Tibial artery (tissue), 4 donors: ENCODE measurements at regions not wholly inside any gene's neighbourhood (a gene's known extent, or its start where the extent isn't known, plus 50 kb on each side); places are given as distances from the start of the nearest gene placed in this dataset.

Source experiments
- DNase-seq, 2 donors: peaks; one replicate each; pipeline ENCODE4 v3.0.0-alpha.2; 2019
- H3K27ac ChIP-seq, 2 donors: fragments of 200-600 bp; sonication (generic) in 1 of 2; 1 replicate in 1 of 2; 2 replicates in 1 of 2; pipeline ENCODE4 v1.5.1; 2018 to 2019; ENCODE audit warnings: mild to moderate bottlenecking in 1 of 2
- H3K27me3 ChIP-seq, 2 donors: fragments of 200-600 bp; sonication (generic) in 1 of 2; one replicate each; pipeline versions ENCODE4 v1.5.1 to v1.6.0; 2016 to 2019
- H3K36me3 ChIP-seq, 3 donors: fragments of 200-600 bp; sonication (generic) in 2 of 3; one replicate each; pipeline ENCODE4 v1.5.1; 2016 to 2019; ENCODE audit warnings: mild to moderate bottlenecking in 2 of 3
- H3K4me1 ChIP-seq, 4 donors: fragments of 200-600 bp; sonication (generic) in 2 of 4; 1 replicate in 3 of 4; 2 replicates in 1 of 4; pipeline ENCODE4 v1.5.1; 2016 to 2019
- H3K4me3 ChIP-seq, 2 donors: fragments of 200-600 bp; sonication (generic) in 1 of 2; 1 replicate in 1 of 2; 2 replicates in 1 of 2; pipeline ENCODE4 v1.5.1; 2018 to 2019; ENCODE audit warnings: mild to moderate bottlenecking in 2 of 2
- H3K9me3 ChIP-seq, 3 donors: fragments of 200-600 bp; sonication (generic) in 1 of 3; one replicate each; pipeline ENCODE4 v1.5.1; 2016 to 2019
- CTCF ChIP-seq, 2 experiments: fragments of 200-600 bp in 1 of 2; fragments of 450-650 bp in 1 of 2; IDR thresholded peaks; one replicate each; pipeline ENCODE4 v1.5.1; 2017 to 2019; ENCODE audit warnings: antibody characterized with exemption in 2 of 2, mild to moderate bottlenecking in 1 of 2, moderate library complexity in 1 of 2
- intact Hi-C: fragments of 100-400 bp; cut with DNase I; formaldehyde crosslinking; loops from one replicate; pipeline ENCODE4 v1.15.0; 2023; ENCODE audit warnings: low total_unique reads

GRCh38 chr4:35520059-35520458 lies 724.3 kb downstream of the ARAP2 start:
- no peaks in the 10 kb centered on the region for H3K36me3 ChIP-seq
- H3K27me3 ChIP-seq, result no peaks in the 10 kb centered on the region
- H3K9me3 ChIP-seq, result no peaks in the 10 kb centered on the region
- no peak overlapping the region for H3K4me3 ChIP-seq
- H3K4me1 ChIP-seq, result no peaks in the 10 kb centered on the region
- no peak for DNase-seq
- no peak overlapping the region for H3K27ac ChIP-seq
- TF ChIP-seq CTCF (IDR thresholded peaks at IDR 0.05), result no peak
- intact Hi-C loops, result no loop called here

GRCh38 chr4:35521682-35522081 lies 722.6 kb downstream of the ARAP2 start:
- intact Hi-C loops, result no loop called here
- no peaks in the 10 kb centered on the region for H3K36me3 ChIP-seq
- no peak overlapping the region for H3K4me3 ChIP-seq
- no peak overlapping the region for H3K27ac ChIP-seq
- TF ChIP-seq CTCF (IDR thresholded peaks at IDR 0.05), result no peak
- H3K4me1 ChIP-seq, result no peaks in the 10 kb centered on the region
- DNase-seq, result no peak
- H3K9me3 ChIP-seq, result no peaks in the 10 kb centered on the region
- H3K27me3 ChIP-seq, result no peaks in the 10 kb centered on the region

DNA sequence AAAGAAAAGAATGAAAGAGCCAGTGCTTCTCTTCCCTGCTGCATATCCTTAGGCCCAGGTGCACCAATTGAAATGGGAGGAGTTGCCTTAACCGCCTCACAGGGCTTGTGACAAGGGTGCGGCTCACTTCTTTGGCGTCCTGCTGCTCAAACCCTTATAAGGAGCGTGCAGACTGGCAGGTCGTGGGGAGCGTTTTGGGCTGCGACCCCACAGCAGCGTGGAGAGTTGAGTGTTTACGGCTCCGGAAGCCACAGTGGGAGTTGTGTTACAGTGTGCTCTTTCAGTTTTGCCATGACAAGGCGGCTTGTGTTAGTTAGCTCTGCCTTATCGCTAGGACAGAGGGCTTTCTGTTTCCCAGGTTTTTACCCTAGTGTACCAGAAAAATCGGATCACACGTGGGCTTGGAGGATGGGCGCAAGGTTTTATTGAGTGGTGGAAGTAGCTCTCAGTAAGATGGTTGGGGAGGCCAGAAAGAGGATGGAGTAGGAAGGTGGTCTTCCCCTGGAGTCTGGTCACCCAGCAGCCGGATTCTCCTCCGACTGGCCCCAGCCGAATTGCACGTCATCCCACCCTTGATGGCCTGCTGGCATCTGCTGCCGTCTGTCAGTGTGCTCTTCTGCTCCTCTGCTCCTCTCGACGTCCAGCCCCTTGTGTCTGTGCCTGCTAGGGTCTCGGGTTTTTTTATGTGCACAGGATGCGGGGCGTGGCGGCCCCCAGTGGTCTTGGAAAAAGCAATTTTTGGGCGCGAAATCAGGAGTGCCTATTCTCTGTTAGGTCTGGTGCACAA lies 718.9 kb downstream of the ARAP2 start:
- TF ChIP-seq CTCF (IDR thresholded peaks at IDR 0.05), result no peak
- intact Hi-C loops, result no loop called here
- Histone ChIP-seq H3K36me3 (no peaks in the 10 kb centered on the region), H3K27me3 (no peaks in the 10 kb centered on the region), H3K9me3 (no peaks in the 10 kb centered on the region), H3K4me3 (no peak overlapping the region), H3K4me1 (no peaks in the 10 kb centered on the region), H3K27ac (no peak overlapping the region)
- no peak for DNase-seq

DNA sequence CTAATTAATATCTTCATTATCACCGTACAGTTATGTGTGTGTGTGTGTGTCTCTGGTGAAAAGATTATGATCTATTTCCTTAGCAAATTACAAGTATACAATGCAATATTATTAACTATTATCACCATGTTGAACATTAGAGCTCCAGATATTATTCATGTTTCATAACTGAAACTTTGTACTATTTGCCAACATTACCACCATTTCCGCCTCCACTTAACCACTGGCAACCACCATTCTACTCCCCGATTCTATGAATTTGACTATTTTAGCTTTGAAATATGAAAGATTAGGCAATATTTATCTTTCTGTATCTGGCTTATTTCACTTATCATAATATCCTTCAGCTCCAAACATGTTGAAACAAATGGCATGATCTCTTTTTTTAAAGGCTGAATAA lies 717.9 kb downstream of the ARAP2 start:
- no peak overlapping the region for H3K4me3 ChIP-seq
- TF ChIP-seq CTCF (IDR thresholded peaks at IDR 0.05), result no peak
- no peak for DNase-seq
- no peak overlapping the region for H3K27ac ChIP-seq
- no peaks in the 10 kb centered on the region for H3K4me1 ChIP-seq
- intact Hi-C loops, result no loop called here
- H3K36me3 ChIP-seq, result no peaks in the 10 kb centered on the region
- no peaks in the 10 kb centered on the region for H3K9me3 ChIP-seq
- H3K27me3 ChIP-seq, result no peaks in the 10 kb centered on the region

DNA sequence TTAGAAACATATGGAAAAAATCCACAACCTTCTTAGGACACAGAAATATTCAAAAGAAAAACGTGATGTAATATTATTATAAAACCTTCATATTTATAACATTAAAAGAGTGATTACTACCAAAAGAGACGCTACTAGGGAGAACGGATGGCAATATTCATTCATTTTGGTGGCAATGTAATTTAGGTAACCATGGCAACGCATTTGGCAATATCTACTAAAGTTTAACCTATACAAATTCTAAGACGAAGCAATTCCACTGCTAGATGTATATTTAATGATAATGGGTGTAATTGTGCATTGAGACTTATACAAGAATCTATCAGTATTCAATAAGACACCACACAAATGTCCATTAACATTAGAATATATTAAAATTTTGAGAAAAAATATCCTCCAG lies 709.4 kb downstream of the ARAP2 start:
- no peaks in the 10 kb centered on the region for H3K36me3 ChIP-seq

More for the DNA sequence above, 709.4 kb downstream of the ARAP2 start:
- Histone ChIP-seq H3K4me1 (no peaks in the 10 kb centered on the region), H3K27ac (no peak overlapping the region), H3K4me3 (no peak overlapping the region), H3K27me3 (no peaks in the 10 kb centered on the region), H3K9me3 (no peaks in the 10 kb centered on the region)
- no peak for TF ChIP-seq CTCF (IDR thresholded peaks at IDR 0.05)
- DNase-seq, result no peak
- intact Hi-C loops, result no loop called here
